22Rv1 (cell line): ENCODE measurements at regions not wholly inside any gene's neighbourhood (a gene's known extent, or its start where the extent isn't known, plus 50 kb on each side); places are given as distances from the start of the nearest gene placed in this dataset.

Experiments
- H3K27ac ChIP-seq: fragments of 450-650 bp; 2 replicates; pipeline ENCODE4 v1.5.1; 2017
- ZFX ChIP-seq: fragments of 450-650 bp; IDR thresholded peaks from 2 replicates; pipeline ENCODE4 v1.6.1; 2017; ENCODE audit warnings: antibody characterized with exemption, borderline replicate concordance
- TF ChIP-seq, protein P1 (sequence below): fragments of 450-650 bp; IDR thresholded peaks from 2 replicates; pipeline ENCODE4 v1.5.1; 2017; ENCODE audit warnings: mild to moderate bottlenecking

DNA sequence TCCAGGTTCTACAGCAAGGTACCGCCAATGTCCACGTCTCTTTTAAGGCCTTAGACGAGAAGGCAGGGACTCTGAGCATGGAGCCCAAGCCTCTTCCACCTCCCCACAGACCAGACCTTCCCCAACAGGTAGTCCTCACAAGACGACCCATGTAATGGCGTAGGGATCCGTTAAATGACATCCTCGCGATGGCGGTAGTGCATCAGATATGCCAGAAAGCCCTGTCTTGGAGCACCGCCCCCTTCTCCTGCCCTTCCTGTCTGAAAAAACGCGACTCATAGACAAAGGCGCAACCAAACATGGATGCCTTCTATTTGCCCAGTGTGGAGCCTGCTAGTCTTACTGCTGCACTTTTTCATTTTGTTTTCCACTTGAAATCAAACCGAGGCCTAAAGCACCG lies 185.4 kb downstream of the OR13H1 start:
- TF ChIP-seq, protein P1, sequence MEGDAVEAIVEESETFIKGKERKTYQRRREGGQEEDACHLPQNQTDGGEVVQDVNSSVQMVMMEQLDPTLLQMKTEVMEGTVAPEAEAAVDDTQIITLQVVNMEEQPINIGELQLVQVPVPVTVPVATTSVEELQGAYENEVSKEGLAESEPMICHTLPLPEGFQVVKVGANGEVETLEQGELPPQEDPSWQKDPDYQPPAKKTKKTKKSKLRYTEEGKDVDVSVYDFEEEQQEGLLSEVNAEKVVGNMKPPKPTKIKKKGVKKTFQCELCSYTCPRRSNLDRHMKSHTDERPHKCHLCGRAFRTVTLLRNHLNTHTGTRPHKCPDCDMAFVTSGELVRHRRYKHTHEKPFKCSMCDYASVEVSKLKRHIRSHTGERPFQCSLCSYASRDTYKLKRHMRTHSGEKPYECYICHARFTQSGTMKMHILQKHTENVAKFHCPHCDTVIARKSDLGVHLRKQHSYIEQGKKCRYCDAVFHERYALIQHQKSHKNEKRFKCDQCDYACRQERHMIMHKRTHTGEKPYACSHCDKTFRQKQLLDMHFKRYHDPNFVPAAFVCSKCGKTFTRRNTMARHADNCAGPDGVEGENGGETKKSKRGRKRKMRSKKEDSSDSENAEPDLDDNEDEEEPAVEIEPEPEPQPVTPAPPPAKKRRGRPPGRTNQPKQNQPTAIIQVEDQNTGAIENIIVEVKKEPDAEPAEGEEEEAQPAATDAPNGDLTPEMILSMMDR, result no peak
- no peak for TF ChIP-seq ZFX
- no peak overlapping the region for H3K27ac ChIP-seq

DNA sequence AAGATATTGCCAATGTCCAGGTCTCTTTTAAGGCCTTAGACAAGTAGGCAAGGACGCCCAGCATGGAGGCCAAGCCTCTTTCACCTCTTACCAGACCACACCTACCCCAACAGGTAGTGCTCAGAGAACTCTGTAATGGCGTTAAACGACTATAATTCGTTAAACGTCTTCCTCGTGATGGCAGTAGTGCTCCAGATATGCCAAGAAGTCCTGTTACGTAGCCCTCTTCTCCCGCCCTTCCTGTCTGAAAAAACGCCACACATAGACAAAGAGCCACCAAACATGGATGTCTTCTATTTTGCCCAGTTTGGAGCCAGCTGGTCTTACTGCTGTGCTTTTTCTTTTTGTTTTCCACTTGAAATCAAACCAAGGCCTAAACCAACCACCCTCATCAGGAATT lies 190.7 kb downstream of the OR13H1 start:
- H3K27ac ChIP-seq, result no peak overlapping the region
- TF ChIP-seq, protein P1, result no peak

DNA sequence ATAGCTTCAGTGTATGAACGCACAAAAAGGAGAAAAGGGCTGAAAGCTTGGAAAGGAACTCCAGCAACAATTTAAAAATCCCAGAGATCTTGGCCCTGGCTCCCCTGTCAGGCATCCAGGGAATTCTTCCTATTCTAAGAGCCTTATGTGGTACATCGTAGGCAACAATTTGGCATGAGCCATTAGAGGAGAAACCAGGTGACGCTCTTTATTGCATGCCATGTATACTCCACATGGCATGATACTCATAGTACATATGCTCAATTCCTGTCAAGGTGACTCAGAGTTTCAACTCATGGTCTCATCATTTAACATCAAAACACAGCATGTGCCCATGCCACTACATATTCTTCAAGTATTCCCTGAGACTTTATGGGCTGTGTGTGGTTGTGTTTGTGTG lies 191.3 kb downstream of the OR13H1 start:
- H3K27ac ChIP-seq, result no peak overlapping the region

GRCh38 chrX:131739823-131740222 lies 195.9 kb downstream of the OR13H1 start:
- H3K27ac ChIP-seq, result no peak overlapping the region
- no peak for TF ChIP-seq ZFX
- TF ChIP-seq, protein P1, result no peak

More for the DNA sequence above, 191.3 kb downstream of the OR13H1 start:
- no peak for TF ChIP-seq ZFX
- TF ChIP-seq, protein P1, result no peak

- no peak for TF ChIP-seq ZFX
- TF ChIP-seq, protein P1, result no peak
- no peak overlapping the region for H3K27ac ChIP-seq
These were observed 197.3 kb downstream of the OR13H1 start for GRCh38 chrX:131741103-131741581.

DNA sequence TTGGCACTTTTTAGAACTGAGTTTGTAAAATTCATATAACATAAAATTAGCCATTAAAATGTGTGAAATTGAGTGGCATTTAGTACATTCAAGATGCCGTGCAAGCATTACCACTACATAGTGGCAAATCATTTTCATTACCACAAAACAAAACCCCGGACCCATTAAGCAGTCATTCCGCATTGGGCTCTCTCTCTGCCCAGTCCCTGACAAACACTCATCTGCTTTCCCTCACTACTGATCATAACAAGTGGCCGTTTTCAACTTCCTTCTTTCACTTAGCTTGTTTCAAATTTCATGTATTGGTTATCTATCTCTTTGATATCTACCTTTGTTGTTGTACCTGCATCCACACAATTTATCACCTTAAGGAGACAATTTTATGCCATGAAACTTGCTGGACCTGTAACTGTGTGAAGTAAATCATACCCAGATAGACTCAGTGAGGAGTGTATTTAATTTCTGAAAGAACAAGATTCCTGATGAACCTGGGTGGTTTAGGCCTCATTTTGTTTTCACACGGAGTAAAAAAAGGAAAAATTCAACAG lies 202.1 kb downstream of the OR13H1 start:
- H3K27ac ChIP-seq, result peak overlapping the region; percentile 90

DNA sequence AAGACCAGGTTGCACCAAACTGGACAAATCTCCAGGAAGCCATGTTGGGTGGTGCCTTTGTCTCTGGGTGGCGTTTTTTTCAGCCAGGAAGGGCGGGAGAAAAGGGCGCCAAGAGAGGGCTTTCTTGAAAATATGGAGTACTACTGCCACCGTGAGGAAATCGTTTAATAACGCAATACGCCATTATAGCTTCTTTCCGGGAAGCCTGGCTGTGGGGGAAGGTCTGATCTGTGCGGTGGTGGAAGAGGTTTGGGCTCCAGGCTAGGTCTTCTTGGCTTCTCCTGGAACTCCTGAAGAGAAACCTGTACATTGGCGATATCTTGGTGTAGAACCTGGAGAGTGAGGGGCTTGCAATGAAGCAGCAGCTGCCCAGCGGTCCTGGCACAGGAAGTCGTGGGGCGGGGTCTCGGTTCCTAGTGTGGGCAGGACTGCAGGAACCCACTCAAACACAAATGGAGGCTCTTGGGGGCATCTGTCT lies 202.7 kb downstream of the OR13H1 start:
- TF ChIP-seq ZFX, result no peak
- TF ChIP-seq, protein P1, result no peak
- peak overlapping the region; percentile 90 for H3K27ac ChIP-seq

More for the DNA sequence above, 202.1 kb downstream of the OR13H1 start:
- TF ChIP-seq, protein P1, result no peak
- no peak for TF ChIP-seq ZFX
